Thoracic aorta (tissue), 2 donors: ENCODE measurements at regions not wholly inside any gene's neighbourhood (a gene's known extent, or its start where the extent isn't known, plus 50 kb on each side); places are given as distances from the start of the nearest gene placed in this dataset.

Experiments used
- ATAC-seq: fragments of 150-250 bp; one replicate; pipeline ENCODE4 v1.8.0; 2017; ENCODE audit warnings: low read depth; ENCODE audit not compliant: insufficient number of reproducible peaks, low FRiP score
- DNase-seq: peaks from one replicate; pipeline ENCODE4 v3.0.0-alpha.2; 2020; ENCODE audit warnings: low spot score
- H3K27ac ChIP-seq, 2 donors: fragments of 200-600 bp; sonication (generic); 1 replicate in 1 of 2; 2 replicates in 1 of 2; pipeline ENCODE4 v1.5.1; 2016; ENCODE audit warnings: mild to moderate bottlenecking in 2 of 2, moderate library complexity in 2 of 2
- H3K27me3 ChIP-seq: fragments of 200-600 bp; sonication (generic); replicated peaks from 2 replicates; pipeline ENCODE4 v1.6.0; 2016; ENCODE audit warnings: mild to moderate bottlenecking; ENCODE audit not compliant: insufficient read depth
- H3K36me3 ChIP-seq: fragments of 200-600 bp; sonication (generic); one replicate; pipeline ENCODE4 v1.5.1; 2016
- H3K4me1 ChIP-seq, 2 donors: fragments of 200-600 bp; sonication (generic); 1 replicate in 1 of 2; 2 replicates in 1 of 2; pipeline versions ENCODE4 v1.5.1 to v1.6.0; 2016; ENCODE audit warnings: low read depth in 2 of 2, mild to moderate bottlenecking in 1 of 2; ENCODE audit not compliant: control insufficient read depth in 1 of 2
- H3K4me3 ChIP-seq: fragments of 200-600 bp; sonication (generic); 2 replicates; pipeline ENCODE4 v1.5.1; 2016; ENCODE audit warnings: mild to moderate bottlenecking
- H3K9me3 ChIP-seq: fragments of 200-600 bp; sonication (generic); 2 replicates; pipeline ENCODE4 v1.5.1; 2016
- CTCF ChIP-seq: fragments of 200-600 bp; sonication (generic); IDR thresholded peaks from one replicate; pipeline ENCODE4 v1.5.1; 2019; ENCODE audit warnings: antibody characterized with exemption

- no peak for ATAC-seq
- no peak overlapping the region for H3K4me3 ChIP-seq
- H3K27me3 ChIP-seq: no peaks in the 10 kb centered on the region
- no peak overlapping the region for H3K27ac ChIP-seq
- no peaks in the 10 kb centered on the region for H3K9me3 ChIP-seq
- H3K4me1 ChIP-seq: no peaks in the 10 kb centered on the region
- no peak for DNase-seq
- no peak for TF ChIP-seq CTCF
- H3K36me3 ChIP-seq: no peaks in the 10 kb centered on the region
Measured at GRCh38 chr1:115225993-115226685, 111.9 kb downstream of the NGF start.

GRCh38 chr1:115224636-115225035, 113.4 kb downstream of the NGF start:
- no peak for TF ChIP-seq CTCF
- ATAC-seq: no peak

GRCh38 chr1:115222616-115223402, 115.2 kb downstream of the NGF start:
- no peaks in the 10 kb centered on the region for H3K27me3 ChIP-seq
- H3K4me1 ChIP-seq: no peaks in the 10 kb centered on the region
- DNase-seq: no peak
- no peak overlapping the region for H3K4me3 ChIP-seq
- no peak for TF ChIP-seq CTCF
- H3K27ac ChIP-seq: no peak overlapping the region
- H3K36me3 ChIP-seq: no peaks in the 10 kb centered on the region
- ATAC-seq: no peak
- H3K9me3 ChIP-seq: no peaks in the 10 kb centered on the region

More at GRCh38 chr1:115224636-115225035, 113.4 kb downstream of the NGF start:
- Histone ChIP-seq H3K27me3 (no peaks in the 10 kb centered on the region), H3K27ac (no peak overlapping the region), H3K36me3 (no peaks in the 10 kb centered on the region), H3K4me1 (no peaks in the 10 kb centered on the region), H3K9me3 (no peaks in the 10 kb centered on the region), H3K4me3 (no peak overlapping the region)
- DNase-seq: no peak

GRCh38 chr1:115220340-115221270, 117.4 kb downstream of the NGF start:
- no peak for DNase-seq
- Histone ChIP-seq H3K4me3 (no peak overlapping the region), H3K27ac (no peak overlapping the region)

More at GRCh38 chr1:115220340-115221270, 117.4 kb downstream of the NGF start:
- no peak for ATAC-seq
- H3K4me1 ChIP-seq: no peaks in the 10 kb centered on the region
- no peaks in the 10 kb centered on the region for H3K9me3 ChIP-seq
- no peaks in the 10 kb centered on the region for H3K27me3 ChIP-seq
- no peak for TF ChIP-seq CTCF
- H3K36me3 ChIP-seq: no peaks in the 10 kb centered on the region
